Hematopoietic multipotent progenitor cell treated with erythropoietin and hydrocortisone succinate and interleukin-3 and kit ligand, for 8 days (in vitro differentiated cells): ENCODE measurements at regions not wholly inside any gene's neighbourhood (a gene's known extent, or its start where the extent isn't known, plus 50 kb on each side); places are given as distances from the start of the nearest gene placed in this dataset.
"Not testable (repeated sequence)": the region's sequence is repeated elsewhere in the genome, so short reads cannot be mapped to it uniquely, and the experiment has no call there.

Experiments
- DNase-seq: peaks from one replicate; pipeline ENCODE4 v3.0.0-alpha.2; 2015

GRCh38 chr3:102353805-102354204 is 81.0 kb upstream of the ZPLD1 start:
- DNase-seq = no peak

GRCh38 chr3:102354818-102355515 is 79.8 kb upstream of the ZPLD1 start:
- DNase-seq = peak; percentile 11

GRCh38 chr3:102356506-102356905 is 78.3 kb upstream of the ZPLD1 start:
- no peak for DNase-seq

GRCh38 chr3:102357313-102357712 is 77.5 kb upstream of the ZPLD1 start:
- not testable (repeated sequence) for DNase-seq

GRCh38 chr3:102360183-102360860 is 74.5 kb upstream of the ZPLD1 start:
- DNase-seq = no peak

- no peak for DNase-seq
These were observed 73.7 kb upstream of the ZPLD1 start for GRCh38 chr3:102361101-102361500.

GRCh38 chr3:102366116-102366515 is 68.7 kb upstream of the ZPLD1 start:
- DNase-seq = not testable (repeated sequence)

GRCh38 chr3:102374863-102375634 is 59.8 kb upstream of the ZPLD1 start:
- no peak for DNase-seq

GRCh38 chr3:102378216-102378615 is 56.6 kb upstream of the ZPLD1 start:
- no peak for DNase-seq

GRCh38 chr3:102382201-102382600 is 52.6 kb upstream of the ZPLD1 start:
- not testable (repeated sequence) for DNase-seq
